ENCODE measurements at regions not wholly inside any gene's neighbourhood (a gene's known extent, or its start where the extent isn't known, plus 50 kb on each side); places are given as distances from the start of the nearest gene placed in this dataset.

- Histone ChIP-seq H4K20me1 (replicated peaks; ENCODE audit: control insufficient read depth, extremely low read depth, insufficient read depth, low read length) (no peaks in the 10 kb centered on the region), H3K27ac (ENCODE audit: insufficient read depth, low read depth, low read length) (peak overlapping the region; percentile 2), H3K9me3 (replicated peaks; ENCODE audit: control insufficient read depth, insufficient read depth, low read length) (no peaks in the 10 kb centered on the region), H3K36me3 (ENCODE audit: control insufficient read depth in 2 of 2, extremely low read depth in 1 of 2, insufficient read depth in 2 of 2, low read length in 2 of 2) (no peaks in the 10 kb centered on the region), H3K4me3 (replicated peaks in 1 of 3; ENCODE audit: insufficient read depth in 1 of 3, low read depth in 1 of 3, low read length in 3 of 3) (no peak overlapping the region), H3K9me1 (replicated peaks; ENCODE audit: control insufficient read depth, extremely low read depth, insufficient read depth, low read length) (no peaks in the 10 kb centered on the region), H3K4me1 (ENCODE audit: control insufficient read depth, extremely low read depth, insufficient read depth, low read length) (peaks cover 9% of the 10 kb centered on the region), H3K9ac (replicated peaks; ENCODE audit: extremely low read depth, insufficient read depth, low read length) (no peak overlapping the region), H3K27me3 (ENCODE audit: control insufficient read depth in 2 of 2, insufficient read depth in 2 of 2, low read length in 2 of 2) (no peaks in the 10 kb centered on the region), H3K4me2 (ENCODE audit: insufficient read depth, low read length) (no peak overlapping the region), H3K79me2 (ENCODE audit: control insufficient read depth, insufficient read depth, low read length) (no peaks in the 10 kb centered on the region), H2AFZ (ENCODE audit: low read depth, low read length) (no peak overlapping the region)
- ChIA-PET POLR2A (no interaction called here), CTCF (interaction anchor here (1.5 kb wide), 1 partner anchor 48 kb away, joined by 4 read pairs; no protein-coding TSS in a partner anchor)
- dilution Hi-C loops (cut with MboI; ENCODE audit: extremely low pct_ligation_motif_present, low sequenced_read_pairs) (no loop called here), intact Hi-C loops (cut with micrococcal nuclease) (no loop called here)
- FAIRE-seq, result no peak
- no peak for DNase-seq (ENCODE audit: low read depth, low spot score)
- TF ChIP-seq, protein P1, sequence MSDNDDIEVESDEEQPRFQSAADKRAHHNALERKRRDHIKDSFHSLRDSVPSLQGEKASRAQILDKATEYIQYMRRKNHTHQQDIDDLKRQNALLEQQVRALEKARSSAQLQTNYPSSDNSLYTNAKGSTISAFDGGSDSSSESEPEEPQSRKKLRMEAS (IDR thresholded peaks at IDR 0.05; ENCODE audit: insufficient read depth, insufficient read length), result no peak
- TF ChIP-seq POLR2AphosphoS5 (IDR thresholded peaks at IDR 0.05; ENCODE audit: insufficient read depth, low read depth, low read length) (no peak), GATA2 (IDR thresholded peaks at IDR 0.05; ENCODE audit: insufficient read depth, insufficient read length, low read depth, low read length) (no peak), FOS (IDR thresholded peaks at IDR 0.05; ENCODE audit: borderline replicate concordance, insufficient read depth, low read length) (no peak), JUN (IDR thresholded peaks at IDR 0.05; ENCODE audit: borderline replicate concordance, insufficient read depth, insufficient read length, low read depth) (no peak), EZH2 (IDR thresholded peaks at IDR 0.05; ENCODE audit: borderline replicate concordance, low read depth, low read length, severe bottlenecking) (no peak), MYC (IDR thresholded peaks at IDR 0.05; ENCODE audit: low read depth, low read length) (no peak), CTCF (IDR thresholded peaks at IDR 0.05; ENCODE audit: extremely low read depth in 1 of 2, insufficient read depth in 1 of 2, low read depth in 1 of 2, low read length in 2 of 2) (no peak), POLR2A (IDR thresholded peaks at IDR 0.05; ENCODE audit: low read depth, low read length) (no peak)
- no TSS peak for BruUV-seq (replicated peaks)
Observed at GRCh38 chr11:62034036-62034338, 66.6 kb upstream of the FTH1 start.

Measured in endothelial cell of umbilical vein (primary cell).